ENCODE measurements at regions not wholly inside any gene's neighbourhood (a gene's known extent, or its start where the extent isn't known, plus 50 kb on each side); places are given as distances from the start of the nearest gene placed in this dataset.

- Mint-ChIP-seq H3K27me3 (ENCODE audit: unreplicated experiment) (peaks cover 7% of the 10 kb centered on the region), H3K27ac (ENCODE audit: unreplicated experiment) (no peak overlapping the region), H3K4me1 (ENCODE audit: low read depth, unreplicated experiment) (no peaks in the 10 kb centered on the region), H3K9me3 (ENCODE audit: unreplicated experiment) (peaks cover 6% of the 10 kb centered on the region), H3K36me3 (ENCODE audit: unreplicated experiment) (no peaks in the 10 kb centered on the region), H3K4me3 (ENCODE audit: unreplicated experiment) (no peak overlapping the region)
- no peak for TF ChIP-seq CTCF (IDR thresholded peaks at IDR 0.05; ENCODE audit: partially characterized antibody, unreplicated experiment)
- no peak for DNase-seq
Observed at GRCh38 chr20:39092733-39093410, 130.7 kb downstream of the DHX35 start.

GRCh38 chr20:39090906-39091305 is 128.8 kb downstream of the DHX35 start:
- no peak for DNase-seq
- Mint-ChIP-seq H3K27me3 (ENCODE audit: unreplicated experiment) (peaks cover 7% of the 10 kb centered on the region), H3K4me3 (ENCODE audit: unreplicated experiment) (no peak overlapping the region), H3K9me3 (ENCODE audit: unreplicated experiment) (peaks cover 6% of the 10 kb centered on the region), H3K27ac (ENCODE audit: unreplicated experiment) (no peak overlapping the region), H3K4me1 (ENCODE audit: low read depth, unreplicated experiment) (no peaks in the 10 kb centered on the region), H3K36me3 (ENCODE audit: unreplicated experiment) (no peaks in the 10 kb centered on the region)
- TF ChIP-seq CTCF (IDR thresholded peaks at IDR 0.05; ENCODE audit: partially characterized antibody, unreplicated experiment): no peak

- H3K27me3 Mint-ChIP-seq (ENCODE audit: unreplicated experiment): peaks cover 7% of the 10 kb centered on the region
- H3K36me3 Mint-ChIP-seq (ENCODE audit: unreplicated experiment): peaks cover 9% of the 10 kb centered on the region
- H3K27ac Mint-ChIP-seq (ENCODE audit: unreplicated experiment): peak overlapping the region; percentile 39
- DNase-seq: no peak
- no peak overlapping the region for H3K4me3 Mint-ChIP-seq (ENCODE audit: unreplicated experiment)
- no peak for TF ChIP-seq CTCF (IDR thresholded peaks at IDR 0.05; ENCODE audit: partially characterized antibody, unreplicated experiment)
- H3K4me1 Mint-ChIP-seq (ENCODE audit: low read depth, unreplicated experiment): no peaks in the 10 kb centered on the region
- peaks cover 10% of the 10 kb centered on the region for H3K9me3 Mint-ChIP-seq (ENCODE audit: unreplicated experiment)
Observed at GRCh38 chr20:39089797-39090196, 127.7 kb downstream of the DHX35 start.

Data from glutamatergic neuron (in vitro differentiated cells).